ENCODE measurements at regions not wholly inside any gene's neighbourhood (a gene's known extent, or its start where the extent isn't known, plus 50 kb on each side); places are given as distances from the start of the nearest gene placed in this dataset.

- no peak overlapping the region for H3K56ac ChIP-seq (ENCODE audit: extremely low read depth, insufficient read depth, low read length)
- H4K91ac ChIP-seq (ENCODE audit: insufficient read depth, low read depth, low read length), result no peak overlapping the region
- no peaks in the 10 kb centered on the region for H3K79me1 ChIP-seq (ENCODE audit: low read depth in 1 of 2, low read length in 2 of 2)
- TF ChIP-seq CHD1 (IDR thresholded peaks at IDR 0.05; ENCODE audit: low read depth, low read length) (no peak), CEBPB (IDR thresholded peaks at IDR 0.05; ENCODE audit: low read depth, low read length) (no peak), MAFK (IDR thresholded peaks at IDR 0.05; ENCODE audit: low read depth, low read length) (no peak), USF2 (IDR thresholded peaks at IDR 0.05; ENCODE audit: low read depth, low read length) (no peak), ELK1 (IDR thresholded peaks at IDR 0.05; ENCODE audit: borderline replicate concordance, low read depth, low read length) (no peak), RCOR1 (IDR thresholded peaks at IDR 0.05; ENCODE audit: insufficient replicate concordance, low read length) (no peak), FOS (IDR thresholded peaks at IDR 0.05; ENCODE audit: low read depth, low read length) (no peak), POLR2A (IDR thresholded peaks at IDR 0.05; ENCODE audit: low read depth, low read length) (no peak), SMC3 (IDR thresholded peaks at IDR 0.05; ENCODE audit: low read depth, low read length) (no peak), RFX5 (IDR thresholded peaks at IDR 0.05; ENCODE audit: low read depth, low read length) (no peak), BHLHE40 (IDR thresholded peaks at IDR 0.05; ENCODE audit: low read depth, low read length) (no peak), RAD21 (IDR thresholded peaks at IDR 0.05; ENCODE audit: low read length) (no peak), MXI1 (IDR thresholded peaks at IDR 0.05; ENCODE audit: borderline replicate concordance, low read depth, low read length) (no peak), NFE2L2 (IDR thresholded peaks at IDR 0.05; ENCODE audit: low read depth, low read length) (no peak)
- H4K8ac ChIP-seq (ENCODE audit: low read depth in 2 of 2, low read length in 2 of 2), result no peak overlapping the region
- no TSS peak for BruUV-seq (replicated peaks)
- dilution Hi-C loops (cut with HindIII; ENCODE audit: low sequenced_read_pairs, unreplicated experiment) (no loop called here), in situ Hi-C loops (cut with MboI; ENCODE audit: low sequenced_read_pairs) (loop anchor here (25.0 kb wide), 1 partner anchor 902 kb away; no protein-coding TSS in a partner anchor), intact Hi-C loops (cut with micrococcal nuclease) (no loop called here)
- no peaks in the 10 kb centered on the region for H3K9me1 ChIP-seq (ENCODE audit: insufficient read depth, low read length)
- H3K27ac ChIP-seq (ENCODE audit: insufficient read depth, low read length), result no peak overlapping the region
- WGBS, 2 experiments (ENCODE audit: extremely low coverage in 2 of 2, insufficient read length in 1 of 2), result no CpG with 5 or more reads among the region's 2 CpGs
- no peaks in the 10 kb centered on the region for H3K36me3 ChIP-seq (ENCODE audit: control insufficient read depth, insufficient read depth, low read length)
- no peak overlapping the region for H3K14ac ChIP-seq (replicated peaks; ENCODE audit: low read depth, low read length)
- no peak overlapping the region for H2BK15ac ChIP-seq (ENCODE audit: low read depth, low read length)
- CTCF ChIA-PET, result no interaction called here
- H2BK120ac ChIP-seq (ENCODE audit: low read depth, low read length), result no peak overlapping the region
- H2AFZ ChIP-seq (replicated peaks; ENCODE audit: low read length, poor library complexity), result no peak overlapping the region
- peaks cover 14% of the 10 kb centered on the region for H3K27me3 ChIP-seq (ENCODE audit: control insufficient read depth, insufficient read depth, low read length)
- H4K5ac ChIP-seq (ENCODE audit: low read depth, low read length), result no peak overlapping the region
- no peaks in the 10 kb centered on the region; the same call in 1 of the 2 replicates for H3K4me1 ChIP-seq (ENCODE audit: control insufficient read depth, insufficient read depth, low read length)
- no peak overlapping the region for H2AK9ac ChIP-seq (replicated peaks; ENCODE audit: low read depth, low read length, poor library complexity)
- no peak overlapping the region for H2AK5ac ChIP-seq (ENCODE audit: low read depth, low read length)
- POLR2A ChIA-PET (ENCODE audit: unreplicated experiment), result interaction anchor here (0.5 kb wide), 1 partner anchor 109 kb away, joined by 3 read pairs; no protein-coding TSS in a partner anchor
- no peak overlapping the region for H3K18ac ChIP-seq (ENCODE audit: low read depth, low read length)
- H3K9me3 ChIP-seq (ENCODE audit: control insufficient read depth, insufficient read depth, low read length), result no peaks in the 10 kb centered on the region
- no peak overlapping the region for H2BK5ac ChIP-seq (ENCODE audit: low read depth, low read length, poor library complexity, severe bottlenecking)
- no peak overlapping the region for H3K4ac ChIP-seq (ENCODE audit: low read depth, low read length)
- H3K9ac ChIP-seq (ENCODE audit: low read depth, low read length), result no peak overlapping the region
- no peak for DNase-seq
- no peaks in the 10 kb centered on the region for H4K20me1 ChIP-seq (ENCODE audit: insufficient read depth, low read length)
- no peak overlapping the region for H2BK20ac ChIP-seq (ENCODE audit: low read depth, low read length)
- no peak for ATAC-seq (ENCODE audit: low read depth)
- no peak overlapping the region for H3K4me2 ChIP-seq (ENCODE audit: low read depth, low read length)
- H3K23ac ChIP-seq (ENCODE audit: low read depth, low read length), result no peak overlapping the region
- no peak overlapping the region for H3K4me3 ChIP-seq (ENCODE audit: insufficient read depth, low read depth, low read length)
Observed at GRCh38 chr5:103489307-103489706, 73.3 kb downstream of the NUDT12 start.
